Muscle of back (tissue), 3 donors: ENCODE measurements at regions not wholly inside any gene's neighbourhood (a gene's known extent, or its start where the extent isn't known, plus 50 kb on each side); places are given as distances from the start of the nearest gene placed in this dataset.
"Not testable (repeated sequence)": the region's sequence is repeated elsewhere in the genome, so short reads cannot be mapped to it uniquely, and the experiment has no call there.

Source experiments
- DNase-seq, 3 donors: peaks; one replicate each; pipeline versions ENCODE4 v3.0.0 to v3.0.0-alpha.2; 2013

DNA sequence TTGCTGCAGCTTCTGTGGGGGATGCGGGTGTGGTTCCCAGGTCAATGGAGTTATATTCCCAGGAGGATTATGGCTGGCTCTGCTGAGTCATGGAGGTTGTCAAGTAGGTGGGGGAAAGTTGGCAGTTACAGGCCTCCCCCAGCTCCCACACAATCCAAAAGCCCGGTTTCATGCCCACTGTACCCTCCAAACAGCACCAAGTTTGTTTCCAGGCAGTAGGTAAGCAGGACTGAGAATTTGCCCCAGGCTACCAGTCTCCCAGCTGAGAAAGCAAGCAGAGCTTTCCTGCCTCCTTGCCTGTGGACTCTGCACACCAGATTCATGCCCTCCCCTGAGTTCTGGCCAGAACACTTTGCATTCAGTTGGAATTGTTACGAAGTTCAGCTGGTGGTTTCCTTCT, 578.2 kb downstream of the MEI4 start:
- DNase-seq: no peak

DNA sequence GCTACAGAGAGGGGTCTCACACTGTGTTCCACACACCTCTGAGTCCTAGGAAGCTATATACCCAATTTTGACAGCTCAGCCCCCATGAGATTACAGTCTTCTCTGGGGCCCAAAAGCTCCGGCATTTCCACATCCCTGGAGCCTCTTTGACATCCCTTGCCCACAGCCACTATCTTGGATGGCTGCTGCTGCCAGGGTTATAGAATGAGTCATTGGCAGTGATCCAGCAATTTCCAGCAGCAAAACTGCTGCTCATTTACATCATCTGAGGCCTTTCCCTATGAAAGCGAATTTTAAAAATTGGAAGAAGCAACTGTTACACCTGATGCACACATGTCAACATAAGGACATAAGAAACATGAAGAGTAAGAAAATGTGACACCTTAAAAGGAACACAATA, 590.7 kb downstream of the MEI4 start:
- DNase-seq: peak in 1 of 3 donors; percentile 7

DNA sequence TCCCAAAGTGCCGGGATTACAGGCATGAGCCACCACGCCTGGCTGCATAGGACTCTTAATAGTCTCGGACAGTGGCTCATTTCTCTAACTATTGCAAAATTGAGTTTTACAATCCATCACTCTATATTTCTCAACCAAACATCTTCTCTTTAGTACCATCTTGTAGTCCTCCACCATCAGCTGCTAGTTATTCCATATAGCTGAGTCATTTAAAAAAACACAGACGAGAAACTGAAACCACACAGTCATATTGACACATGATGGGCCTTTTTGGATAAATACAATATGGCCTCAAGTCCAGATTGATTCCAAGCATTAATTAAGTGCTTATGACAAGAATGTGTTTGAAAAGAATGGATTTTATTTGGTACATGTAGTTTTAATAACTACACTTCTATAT, 599.1 kb downstream of the MEI4 start:
- DNase-seq: no peak

DNA sequence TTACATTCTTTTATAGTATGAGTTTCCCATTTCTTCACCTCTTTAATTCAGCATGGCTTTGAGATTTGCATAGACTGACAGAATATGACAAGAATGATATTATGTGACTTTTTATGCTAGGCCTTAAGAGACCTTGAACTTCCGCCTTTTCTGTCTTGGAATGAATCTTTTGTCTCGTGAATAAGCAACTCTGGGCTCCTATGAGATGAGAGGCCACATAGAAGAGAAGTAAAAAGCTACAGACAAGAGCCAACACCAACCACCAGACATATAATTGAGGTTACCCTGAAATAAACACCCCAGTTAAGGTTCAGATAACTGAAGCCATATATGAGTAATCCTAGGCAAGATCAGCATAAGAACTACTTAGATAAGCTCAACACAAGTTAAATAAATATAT, 600.8 kb downstream of the MEI4 start:
- DNase-seq: no peak

DNA sequence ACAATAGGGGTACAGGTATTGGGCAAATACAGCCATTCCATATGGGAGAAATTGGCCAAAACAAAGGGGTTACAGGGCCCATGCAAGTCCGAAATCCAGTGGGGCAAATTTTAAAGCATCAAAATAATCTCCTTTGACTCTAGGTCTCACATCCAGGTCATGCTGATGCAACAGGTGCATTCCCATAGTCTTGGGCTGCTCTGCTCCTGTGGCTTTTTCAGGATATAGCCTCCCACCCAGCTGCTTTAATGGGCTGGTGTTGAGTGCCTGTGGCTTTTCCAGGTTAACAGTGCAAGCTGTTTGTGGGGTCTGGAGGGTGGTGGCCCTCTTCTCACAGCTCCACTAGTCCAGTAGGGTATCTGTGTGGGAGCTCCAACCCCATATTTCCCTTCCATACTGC, 607.1 kb downstream of the MEI4 start:
- DNase-seq: no peak

DNA sequence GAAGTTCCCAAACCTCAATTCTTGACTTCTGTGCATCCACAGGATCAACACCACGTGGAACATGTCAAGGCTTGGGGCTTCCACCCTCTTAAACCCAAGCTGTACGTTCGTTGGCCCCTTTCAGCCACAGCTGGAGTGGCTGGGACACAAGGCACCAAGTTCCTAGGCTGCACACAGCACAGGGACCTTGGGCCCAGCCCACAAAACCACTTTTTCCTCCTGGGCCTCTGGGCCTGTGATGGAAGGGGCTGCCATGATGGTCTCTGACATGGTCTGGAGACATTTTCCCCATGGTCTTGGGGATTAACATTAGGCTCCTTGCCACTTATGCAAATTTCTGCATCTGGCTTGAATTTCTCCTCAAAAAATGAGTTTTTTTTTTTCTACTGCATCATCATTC, 606.9 kb upstream of the IRAK1BP1 start:
- not testable (repeated sequence) for DNase-seq

DNA sequence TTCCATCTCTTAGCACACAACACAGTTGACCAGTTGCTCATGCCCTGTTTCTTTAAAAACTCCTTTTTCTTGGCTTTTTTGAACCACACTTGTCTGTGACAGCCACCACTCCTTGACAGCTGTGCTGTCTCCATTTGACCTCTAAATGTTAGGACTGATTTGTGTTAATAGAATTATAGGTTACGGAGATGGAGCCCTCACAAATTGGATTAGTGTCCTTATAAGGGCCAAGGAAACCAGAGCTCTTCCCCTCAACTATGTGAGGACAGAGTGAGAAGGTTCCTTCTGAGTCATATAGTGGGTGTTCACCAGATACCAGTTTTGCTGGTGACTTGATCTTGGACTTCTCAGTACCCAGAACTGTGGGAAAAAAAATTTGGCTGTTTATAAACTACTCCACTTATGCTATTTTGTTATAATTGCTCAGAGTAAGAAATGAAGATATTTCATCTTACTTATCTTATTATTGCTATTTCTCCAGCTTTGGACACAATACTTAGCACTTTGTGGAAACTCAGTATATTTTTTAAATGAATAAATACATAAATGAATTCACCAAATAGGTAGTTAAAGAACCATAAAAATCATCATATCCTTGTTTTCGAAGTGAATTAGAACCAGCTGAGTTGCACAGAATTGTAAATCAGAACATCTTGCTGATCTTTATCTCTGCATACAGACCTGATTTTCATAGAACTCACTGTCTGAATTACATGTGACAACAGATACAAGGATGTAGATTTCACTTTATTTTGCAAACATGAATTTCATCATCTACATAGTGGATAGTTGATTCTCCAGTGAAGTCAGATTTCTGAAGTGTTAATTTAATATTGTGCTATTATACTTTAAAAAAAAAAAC, 598.5 kb upstream of the IRAK1BP1 start:
- no peak for DNase-seq

DNA sequence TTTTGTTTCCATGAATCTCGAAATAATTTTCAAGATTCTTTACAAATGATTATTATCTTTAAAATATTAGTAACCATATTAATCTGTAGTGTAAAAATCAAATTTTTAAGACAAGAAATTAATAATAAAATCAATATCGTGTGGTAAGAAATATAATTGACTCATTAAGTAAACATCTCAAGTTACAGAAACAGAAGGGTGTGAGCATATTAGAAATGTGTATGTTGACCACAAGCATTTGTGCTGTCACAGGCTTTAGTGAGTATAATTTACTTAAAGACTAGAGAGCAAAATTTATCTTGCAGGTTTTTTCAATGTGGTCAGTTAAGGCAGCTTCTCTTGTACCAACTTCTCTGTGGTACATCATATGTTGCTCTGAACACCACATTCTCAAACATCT, 566.5 kb upstream of the IRAK1BP1 start:
- no peak for DNase-seq

DNA sequence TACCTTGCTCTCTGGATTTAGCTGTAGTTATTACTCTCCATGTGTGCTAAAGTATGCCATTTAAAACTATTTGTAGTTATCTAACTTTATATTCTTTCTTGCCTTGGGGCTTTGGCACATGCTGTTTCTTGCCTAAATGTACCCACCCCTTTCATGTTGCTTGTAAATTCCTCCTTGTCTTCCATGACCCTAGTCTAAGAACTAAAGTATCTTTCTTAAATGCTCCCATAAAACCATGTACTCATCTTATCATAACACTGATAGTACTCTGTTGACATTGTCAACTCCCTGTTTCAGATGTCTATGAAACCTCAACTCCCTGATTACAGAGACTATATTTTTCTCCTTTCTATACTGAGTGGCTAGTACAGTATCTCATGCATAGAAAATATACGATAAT, 564.9 kb upstream of the IRAK1BP1 start:
- DNase-seq: no peak

DNA sequence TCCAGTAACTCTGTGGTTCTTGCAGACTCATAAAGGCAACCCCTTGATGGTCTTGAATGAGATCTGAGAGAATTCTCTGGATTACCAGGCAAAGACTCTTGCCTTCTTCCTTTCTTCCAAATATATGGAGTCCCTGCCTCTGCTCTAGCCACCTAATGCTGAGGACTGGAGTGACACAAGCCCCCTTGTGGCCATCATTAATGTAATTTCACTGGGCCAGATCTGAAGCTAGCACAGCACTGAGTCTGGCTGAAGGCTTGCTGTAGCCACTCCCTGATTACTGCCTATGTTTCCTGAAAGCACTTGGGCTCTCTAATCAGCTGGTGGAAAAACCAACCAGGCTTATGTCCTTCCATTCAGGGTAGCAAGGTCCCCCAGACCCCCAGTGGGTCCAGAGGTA, 559.3 kb upstream of the IRAK1BP1 start:
- no peak for DNase-seq

DNA sequence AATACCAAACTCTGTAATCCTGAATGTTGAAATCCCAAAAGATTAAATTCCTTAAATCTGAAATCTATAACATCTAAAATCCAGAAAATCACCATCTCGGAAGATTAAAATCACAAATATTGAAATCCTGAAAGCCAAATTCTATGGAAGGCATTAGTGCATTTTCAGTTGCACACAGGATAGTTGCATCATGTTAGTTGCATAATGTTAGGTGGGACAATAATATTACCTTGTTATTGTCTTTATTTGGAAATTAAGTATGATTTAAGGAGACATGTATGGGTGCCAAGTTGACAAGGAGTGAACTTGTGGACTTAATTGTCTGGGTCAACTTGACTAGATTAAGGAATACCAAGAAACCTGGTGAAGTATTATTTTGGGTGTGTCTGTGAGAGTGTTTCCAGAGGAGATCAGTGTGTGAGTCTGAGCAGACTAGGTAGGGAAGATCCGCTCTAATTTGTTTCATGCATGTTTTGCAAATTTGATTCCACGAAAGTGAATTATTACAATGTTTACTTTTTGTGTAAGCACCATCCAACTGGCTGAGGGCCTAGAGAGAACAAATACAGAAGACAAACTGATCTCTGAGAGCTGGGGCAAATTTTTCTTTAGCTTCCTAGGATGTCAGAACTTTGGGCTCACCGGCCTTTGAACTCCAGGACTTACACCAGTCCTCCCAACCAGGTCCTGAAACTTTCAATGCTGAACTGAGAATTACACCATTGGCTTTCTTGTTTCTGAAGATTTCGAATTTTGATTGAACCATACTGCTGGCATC, 545.1 kb upstream of the IRAK1BP1 start:
- no peak for DNase-seq

DNA sequence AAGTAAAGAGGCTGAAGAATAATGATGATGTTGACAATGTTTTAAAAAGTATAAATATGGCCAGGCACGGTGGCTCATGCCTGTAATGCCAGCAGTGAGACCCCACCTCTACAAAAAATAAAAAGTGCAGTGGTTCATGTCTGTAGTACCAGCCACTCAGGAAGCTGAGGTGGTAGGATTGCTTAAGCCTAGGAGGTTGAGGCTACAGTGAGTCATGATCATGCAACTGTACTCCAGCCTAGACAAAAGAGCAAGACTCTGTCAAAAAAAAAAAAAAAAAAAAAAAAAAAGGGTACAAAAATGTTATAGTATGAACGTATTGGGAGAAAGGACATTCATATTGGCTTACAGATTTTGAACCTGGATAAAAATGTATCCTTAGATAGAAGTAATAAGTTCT, 543.1 kb upstream of the IRAK1BP1 start:
- DNase-seq: no peak

DNA sequence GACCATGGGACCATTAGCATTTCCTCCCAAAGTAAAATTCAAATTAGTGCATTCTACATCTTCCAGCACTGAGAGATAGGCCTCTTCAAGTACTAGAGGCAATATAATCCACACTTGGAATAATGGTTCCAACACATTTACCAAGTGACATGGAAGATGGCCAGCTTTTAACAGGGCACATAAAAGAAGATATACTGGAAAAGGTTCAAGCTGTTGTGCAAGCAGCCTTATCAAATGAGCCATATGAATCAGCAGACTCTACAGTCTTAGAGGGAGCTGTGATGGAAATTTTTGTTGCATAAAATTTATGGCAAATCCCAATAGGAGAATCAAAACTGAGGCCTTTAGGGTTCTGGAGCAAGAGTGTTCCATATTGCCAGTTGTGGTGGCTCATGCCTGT, 526.6 kb upstream of the IRAK1BP1 start:
- DNase-seq: no peak

DNA sequence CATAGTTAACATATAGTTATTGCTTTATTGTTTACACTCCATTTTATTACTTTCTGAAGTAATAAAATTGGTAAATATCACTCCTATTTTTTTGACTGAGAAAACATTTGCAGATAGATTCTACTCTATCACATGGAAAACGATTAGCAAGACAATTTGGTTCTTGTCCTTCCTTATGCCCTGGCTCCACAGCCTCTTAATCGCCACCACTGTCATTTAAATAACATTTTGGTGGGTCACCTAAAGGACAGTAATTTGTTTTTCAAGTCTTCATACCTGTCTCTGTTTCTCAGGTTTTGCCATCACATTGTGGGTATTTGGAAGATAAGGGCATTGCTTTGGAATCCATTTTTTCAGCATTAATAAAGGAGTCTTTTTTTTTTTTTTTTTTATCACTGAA, 521.5 kb upstream of the IRAK1BP1 start:
- no peak for DNase-seq

DNA sequence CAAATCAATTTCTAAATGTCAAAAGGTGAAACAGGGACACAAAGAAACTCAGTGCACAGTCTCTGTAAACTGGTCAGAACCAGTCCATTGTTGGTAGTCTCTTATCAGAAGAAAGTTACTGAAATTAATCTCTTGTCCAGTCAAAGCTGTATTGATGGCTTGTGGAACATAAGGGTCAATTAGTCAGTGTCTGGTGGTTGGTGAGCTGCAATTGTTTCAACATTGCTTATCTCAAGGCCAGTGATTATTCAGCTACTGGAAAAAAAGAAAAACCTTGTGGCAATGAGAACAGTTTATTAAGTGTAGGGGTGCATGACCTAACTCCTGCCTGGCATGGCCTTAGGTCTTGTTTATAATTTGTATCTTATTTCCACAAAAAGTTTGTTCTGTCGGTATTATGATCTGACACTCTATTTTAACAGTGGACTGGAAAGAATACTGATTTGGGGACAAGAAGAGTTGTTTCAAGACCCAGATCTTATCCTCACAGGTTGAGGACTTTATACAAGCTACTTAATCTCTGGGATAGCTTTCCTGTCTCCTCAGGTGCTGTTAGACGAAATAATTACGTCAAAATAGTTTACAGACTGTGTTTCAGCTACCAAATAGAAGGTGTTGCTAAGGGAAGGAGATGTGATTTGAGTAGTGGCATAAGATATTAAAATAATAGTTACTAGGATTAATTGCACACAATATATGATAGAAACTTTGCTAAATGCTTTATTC, 520.0 kb upstream of the IRAK1BP1 start:
- DNase-seq: no peak

DNA sequence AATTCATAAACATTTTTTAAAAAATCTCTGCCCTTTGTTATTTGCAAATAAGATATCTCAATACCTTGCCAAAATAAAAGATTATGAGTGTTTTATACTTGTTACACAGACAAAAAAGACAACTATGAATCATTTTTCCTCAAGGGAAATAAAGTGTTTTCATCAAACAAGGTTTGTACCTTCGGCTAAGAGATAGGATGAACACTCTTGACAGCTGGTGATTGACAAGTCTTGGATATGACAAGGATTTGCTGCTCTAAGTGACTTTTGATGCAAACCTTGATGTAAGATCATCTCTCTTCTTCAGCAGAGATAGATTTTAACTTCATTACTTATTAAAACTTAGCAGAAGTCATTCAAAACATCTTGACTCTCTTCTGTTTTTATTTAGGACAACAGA, 514.3 kb upstream of the IRAK1BP1 start:
- no peak for DNase-seq

DNA sequence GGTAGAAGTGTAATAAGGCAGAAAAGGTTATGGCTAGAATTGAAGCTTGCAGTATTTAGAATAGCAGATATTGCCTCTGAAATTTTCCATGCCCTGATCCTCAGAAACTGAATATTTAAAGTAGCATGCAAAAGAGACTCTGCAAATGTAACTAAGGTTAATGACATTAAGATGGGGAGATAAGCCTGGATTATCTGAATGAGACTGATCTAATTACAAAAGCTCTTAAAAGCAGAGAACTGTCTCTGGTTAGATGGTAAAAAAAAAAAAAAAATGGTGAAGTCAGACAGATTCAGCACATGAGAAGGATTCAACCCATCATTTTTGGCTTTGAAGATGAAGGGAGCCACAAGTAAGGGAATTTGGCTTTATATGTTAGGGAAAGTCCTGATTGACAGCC, 503.7 kb upstream of the IRAK1BP1 start:
- DNase-seq: no peak

DNA sequence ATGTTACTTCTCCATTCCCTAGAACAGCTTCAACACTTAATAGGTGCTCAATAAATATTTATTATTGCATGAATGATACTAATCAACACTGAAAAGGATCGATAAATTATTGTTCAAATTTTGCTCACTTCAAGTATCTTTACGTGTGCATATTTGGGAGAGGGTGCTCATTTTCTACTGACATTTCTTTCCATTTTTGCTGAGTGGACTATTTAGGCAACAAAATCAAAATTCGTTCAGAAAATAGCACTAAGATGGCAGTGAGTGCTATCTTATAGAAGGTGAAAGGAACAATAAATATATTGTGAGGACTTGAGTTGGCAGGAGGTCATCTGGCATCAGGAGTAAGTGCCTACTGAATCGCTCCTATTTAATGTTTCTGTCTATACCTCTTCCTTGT, 501.9 kb upstream of the IRAK1BP1 start:
- DNase-seq: no peak

DNA sequence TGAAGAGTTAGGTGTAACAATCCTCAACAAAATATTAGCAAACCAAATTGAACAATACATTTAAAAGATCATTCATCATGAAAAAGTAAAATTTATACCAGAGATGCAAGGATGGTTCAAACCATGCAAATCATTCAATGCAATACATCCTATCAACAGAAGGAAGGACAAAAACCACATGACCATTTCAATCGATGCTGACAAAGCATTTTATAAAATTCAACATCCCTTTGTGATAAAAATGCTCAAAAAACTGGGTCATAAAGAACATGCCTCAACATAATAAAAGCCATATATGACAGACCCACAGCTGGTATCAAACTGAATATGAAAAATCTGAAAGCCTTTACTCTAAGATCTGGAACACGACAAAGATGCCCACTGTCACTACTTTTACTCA, 490.3 kb upstream of the IRAK1BP1 start:
- DNase-seq: no peak

DNA sequence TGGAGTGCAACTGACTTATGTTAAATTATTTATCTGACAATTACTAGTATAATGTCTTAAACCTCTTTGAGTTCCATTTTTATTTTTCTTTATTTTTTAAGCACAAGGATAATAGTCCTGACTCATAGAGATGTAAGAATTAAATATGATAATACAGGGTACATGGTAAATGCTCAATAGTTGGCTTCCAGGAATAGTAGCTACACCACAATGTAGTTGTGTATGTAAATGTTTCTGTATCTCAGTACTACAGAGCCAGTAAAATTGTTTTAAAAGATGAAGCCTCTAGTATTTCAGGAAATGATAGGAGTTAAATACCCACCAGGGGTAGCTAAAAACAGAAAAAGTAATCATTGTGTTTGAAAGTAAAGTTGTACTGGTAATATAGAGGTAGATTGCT, 487.4 kb upstream of the IRAK1BP1 start:
- DNase-seq: no peak

DNA sequence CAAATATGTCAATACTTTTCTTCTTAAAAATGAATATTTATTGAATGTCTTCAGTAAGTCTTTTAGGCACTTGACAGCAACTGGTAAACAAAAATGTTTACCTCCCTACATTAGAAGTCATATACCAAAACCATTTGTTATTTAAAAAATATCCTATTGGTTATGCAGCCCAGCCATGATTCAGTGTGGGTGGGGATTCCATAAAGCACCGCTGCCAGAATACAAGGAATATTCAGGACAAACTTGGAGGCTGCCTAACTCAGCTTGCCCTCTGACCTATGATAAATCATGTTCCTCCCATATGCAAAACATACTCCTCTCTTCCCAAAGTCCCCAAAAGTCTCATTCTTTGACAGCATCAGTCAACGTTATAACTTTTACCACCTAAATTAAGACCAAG, 486.8 kb upstream of the IRAK1BP1 start:
- no peak for DNase-seq

DNA sequence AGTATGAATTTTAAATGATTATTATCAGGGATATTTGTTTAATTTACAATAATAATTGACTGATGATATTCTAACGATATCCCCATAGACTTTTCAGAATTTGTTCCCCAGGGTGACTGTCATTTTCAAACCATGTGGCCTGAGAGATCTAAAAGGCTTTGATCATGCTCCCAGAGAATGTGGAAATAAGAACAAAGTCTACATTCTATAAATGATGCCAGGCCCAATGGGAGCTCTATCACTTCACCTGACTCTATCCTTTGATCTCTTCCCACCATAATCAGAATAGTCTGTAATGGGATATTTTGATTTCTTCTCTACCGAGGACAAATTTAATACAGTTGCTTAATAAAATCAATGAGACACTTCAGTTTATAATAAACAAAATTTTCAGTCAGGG, 483.4 kb upstream of the IRAK1BP1 start:
- no peak for DNase-seq

DNA sequence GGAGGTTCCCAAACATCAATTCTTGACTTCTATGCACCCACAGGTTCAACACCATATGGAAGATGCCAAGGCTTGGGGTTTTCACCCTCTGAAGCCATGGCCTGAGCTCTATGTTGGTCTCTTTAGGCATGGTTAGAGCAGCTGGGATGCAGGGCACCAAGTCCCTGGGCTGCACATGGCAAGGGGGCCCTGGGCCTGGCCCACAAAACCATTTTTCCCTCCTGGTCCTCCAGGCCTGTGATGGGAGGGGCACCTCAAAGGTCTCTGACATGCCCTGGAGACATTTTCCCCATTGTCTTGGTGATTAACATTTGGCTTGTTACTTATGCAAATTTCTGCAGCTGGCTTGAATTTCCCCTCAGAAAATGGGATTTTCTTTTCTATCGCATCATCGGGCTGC, 480.5 kb upstream of the IRAK1BP1 start:
- not testable (repeated sequence) for DNase-seq
